ENCODE measurements at regions not wholly inside any gene's neighbourhood (a gene's known extent, or its start where the extent isn't known, plus 50 kb on each side); places are given as distances from the start of the nearest gene placed in this dataset.
"Not testable (repeated sequence)": the region's sequence is repeated elsewhere in the genome, so short reads cannot be mapped to it uniquely, and the experiment has no call there.

DNA sequence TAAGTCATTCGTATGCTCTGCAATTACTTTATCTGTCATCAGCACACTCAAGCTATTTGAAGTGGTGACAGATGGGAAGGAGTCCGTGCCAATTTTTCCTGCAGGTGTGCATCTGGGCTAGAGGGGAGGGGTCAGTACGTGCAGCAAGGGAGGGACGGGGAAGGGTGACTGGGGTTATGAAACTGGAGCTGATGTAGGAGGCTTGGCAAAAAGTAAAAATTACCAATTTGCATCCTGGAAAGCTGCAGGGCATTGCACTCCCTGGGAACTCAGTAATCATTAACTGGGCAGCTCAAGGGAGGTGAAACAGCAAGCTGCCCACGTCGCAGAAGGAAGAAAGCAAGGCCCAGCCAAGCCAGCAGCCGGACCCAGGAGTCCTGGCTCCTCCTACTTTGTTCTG lies 87.1 kb upstream of the TMEM45B start:
- no peak for DNase-seq (ENCODE audit: low read depth)

DNA sequence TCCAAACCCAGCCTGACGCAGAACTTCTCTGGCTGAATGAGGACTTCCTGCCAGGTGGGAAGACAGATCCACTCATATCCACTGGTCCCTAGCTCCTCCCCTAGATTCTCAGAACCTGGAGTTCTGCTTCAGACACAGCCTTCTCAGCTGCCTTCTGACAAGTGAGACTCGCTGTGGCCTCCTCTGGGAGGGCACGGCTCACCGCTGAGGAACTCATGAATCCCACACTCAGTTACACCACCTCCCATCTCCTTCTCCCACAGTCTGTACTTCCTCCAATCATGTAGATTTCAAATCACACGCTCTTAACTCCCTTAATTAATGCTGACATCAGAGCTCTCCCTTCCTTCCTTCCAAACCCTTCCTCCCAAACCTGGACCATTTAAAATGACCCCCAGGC lies 86.4 kb upstream of the TMEM45B start:
- DNase-seq (ENCODE audit: low read depth) = no peak

GRCh38 chr11:129729823-129730222 lies 85.8 kb upstream of the TMEM45B start:
- no peak for DNase-seq (ENCODE audit: low read depth)

DNA sequence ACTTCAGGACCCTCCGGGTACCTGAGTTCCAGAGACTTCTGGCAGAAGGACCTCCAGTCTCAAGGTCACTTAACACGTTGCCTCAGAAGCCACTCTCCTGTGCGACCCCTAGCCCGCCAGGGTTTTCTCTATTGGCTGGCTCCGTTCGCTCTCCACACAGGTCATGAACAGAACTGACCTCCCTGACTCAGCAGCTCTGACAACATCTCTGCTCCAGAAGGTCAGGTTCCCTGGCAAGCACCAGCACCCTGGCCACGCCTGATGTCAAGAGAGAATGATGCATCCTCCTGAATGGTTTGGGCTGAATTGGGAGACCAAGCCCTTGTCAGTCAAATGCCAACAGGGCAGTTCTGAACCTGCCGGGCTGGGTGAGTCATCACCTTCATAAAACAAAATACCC lies 84.3 kb upstream of the TMEM45B start:
- DNase-seq (ENCODE audit: low read depth) = no peak

GRCh38 chr11:129732941-129733340 lies 82.7 kb upstream of the TMEM45B start:
- no peak for DNase-seq (ENCODE audit: low read depth)

- DNase-seq (ENCODE audit: low read depth) = no peak
Measured at GRCh38 chr11:129733384-129733783, 82.3 kb upstream of the TMEM45B start.

DNA sequence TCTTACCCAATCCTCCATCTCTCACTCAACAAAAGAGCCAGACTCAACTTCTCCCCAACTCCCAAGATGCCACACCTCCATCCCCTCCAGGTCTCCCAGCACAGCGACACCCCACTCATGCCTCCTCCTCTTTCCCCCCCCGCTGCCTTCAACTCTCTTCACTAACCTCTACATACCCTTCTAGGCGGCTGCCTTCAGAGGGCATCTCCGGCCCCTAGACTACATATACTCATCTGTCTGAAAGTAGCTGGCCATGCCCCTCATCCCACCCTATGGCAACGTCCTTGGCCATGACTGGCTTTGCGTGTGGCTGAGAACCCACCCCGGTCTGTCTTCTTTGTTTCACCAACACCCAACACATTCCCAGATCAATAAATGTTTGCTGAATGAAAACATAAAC lies 81.7 kb upstream of the TMEM45B start:
- no peak for DNase-seq (ENCODE audit: low read depth)

GRCh38 chr11:129734654-129735053 lies 81.0 kb upstream of the TMEM45B start:
- DNase-seq (ENCODE audit: low read depth) = no peak

GRCh38 chr11:129737831-129738230 lies 77.8 kb upstream of the TMEM45B start:
- no peak for DNase-seq (ENCODE audit: low read depth)

GRCh38 chr11:129738242-129738641 lies 77.4 kb upstream of the TMEM45B start:
- DNase-seq (ENCODE audit: low read depth) = no peak

DNA sequence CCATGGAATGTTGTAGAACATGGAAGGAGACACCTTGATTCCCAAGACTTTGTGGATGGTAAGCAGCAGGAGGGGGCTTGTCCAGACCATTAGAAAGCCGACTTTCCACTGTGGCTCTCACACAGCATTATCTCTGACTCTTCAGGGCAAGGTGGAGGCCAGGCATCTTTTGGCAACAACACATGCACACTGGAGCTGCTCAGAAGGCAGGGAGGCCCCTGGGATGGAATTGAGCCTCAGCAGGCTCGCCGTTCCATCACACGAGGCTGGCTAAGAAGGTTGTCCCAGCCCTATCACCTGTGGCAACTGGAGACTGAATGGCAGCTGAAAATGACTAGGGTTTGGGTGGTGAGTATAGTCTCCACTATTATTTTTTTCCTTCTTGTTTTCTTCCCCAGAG lies 76.3 kb upstream of the TMEM45B start:
- DNase-seq (ENCODE audit: low read depth) = no peak

GRCh38 chr11:129740125-129740719 lies 75.4 kb upstream of the TMEM45B start:
- no peak for DNase-seq (ENCODE audit: low read depth)

DNA sequence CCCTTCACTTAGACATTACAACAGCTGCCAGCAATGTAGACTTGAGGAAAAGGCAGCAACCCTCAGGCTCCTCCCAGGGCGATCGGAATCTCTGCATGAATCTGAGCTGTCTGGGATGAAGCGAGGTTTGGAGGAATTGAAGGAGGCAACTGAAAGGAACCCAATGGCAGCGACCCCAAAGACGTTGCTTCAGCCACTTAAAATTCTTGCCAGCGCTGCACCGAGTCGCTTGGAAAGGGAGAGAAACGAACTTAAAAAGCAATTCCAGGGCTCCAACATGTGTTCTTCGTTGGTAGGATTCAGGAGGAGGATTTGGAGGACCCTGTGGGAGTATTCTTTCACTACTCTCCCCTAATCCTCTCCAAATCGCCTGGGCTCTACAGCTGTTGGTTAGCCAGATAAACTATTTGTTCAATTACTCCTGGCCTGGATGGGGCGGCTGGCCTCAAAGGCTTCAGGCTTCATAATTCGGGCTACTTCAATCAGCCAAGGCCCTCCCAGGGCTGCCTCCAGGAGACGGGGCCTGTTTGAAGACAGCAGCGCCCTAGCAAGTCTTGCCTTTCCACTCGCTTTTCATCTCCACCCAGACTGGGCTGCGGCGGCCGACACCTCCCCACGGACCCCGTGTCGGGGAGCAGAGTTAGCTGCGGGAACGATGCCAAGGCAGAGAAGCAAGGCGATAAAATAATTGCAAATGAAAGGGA lies 72.4 kb upstream of the TMEM45B start:
- DNase-seq (ENCODE audit: low read depth) = peak; percentile 7

DNA sequence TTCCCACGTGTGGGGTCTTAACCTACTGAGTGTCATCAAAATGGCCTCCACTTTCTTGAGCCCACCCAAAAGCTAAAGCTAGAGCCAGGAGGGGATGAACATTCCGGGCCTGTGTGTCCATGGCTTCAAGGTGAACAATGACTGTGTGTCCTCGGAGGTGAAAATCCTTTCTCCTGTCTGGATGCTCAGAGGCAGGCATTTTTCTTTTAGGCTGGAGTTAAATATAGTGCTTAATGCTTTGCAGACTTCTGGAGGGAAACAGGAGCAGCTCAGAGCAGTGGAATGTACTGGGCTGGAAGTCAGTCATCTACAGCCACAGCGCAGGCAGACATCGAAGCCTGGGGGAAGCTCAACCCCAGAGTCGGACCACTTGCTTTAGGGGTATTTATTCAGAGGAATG lies 68.6 kb upstream of the TMEM45B start:
- DNase-seq (ENCODE audit: low read depth) = no peak

DNA sequence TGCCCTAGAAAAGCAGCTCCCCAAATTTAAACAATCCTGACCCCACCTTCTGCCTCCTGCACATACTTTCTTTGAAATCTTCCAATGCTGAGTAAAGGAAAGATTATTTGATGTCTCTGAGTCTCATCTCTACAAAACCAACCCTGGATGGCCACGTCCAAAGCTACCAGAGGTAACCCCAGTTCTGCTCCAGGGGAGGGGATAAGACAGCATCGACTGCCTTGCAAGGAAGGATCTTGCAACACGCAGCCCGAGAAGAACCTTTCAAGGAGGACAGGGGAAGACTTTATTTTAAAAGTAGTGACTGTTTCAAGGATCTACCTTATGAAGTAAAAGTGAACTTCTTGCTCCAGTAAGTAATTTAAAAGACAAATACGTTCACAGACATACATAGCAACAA lies 66.5 kb upstream of the TMEM45B start:
- no peak for DNase-seq (ENCODE audit: low read depth)

DNA sequence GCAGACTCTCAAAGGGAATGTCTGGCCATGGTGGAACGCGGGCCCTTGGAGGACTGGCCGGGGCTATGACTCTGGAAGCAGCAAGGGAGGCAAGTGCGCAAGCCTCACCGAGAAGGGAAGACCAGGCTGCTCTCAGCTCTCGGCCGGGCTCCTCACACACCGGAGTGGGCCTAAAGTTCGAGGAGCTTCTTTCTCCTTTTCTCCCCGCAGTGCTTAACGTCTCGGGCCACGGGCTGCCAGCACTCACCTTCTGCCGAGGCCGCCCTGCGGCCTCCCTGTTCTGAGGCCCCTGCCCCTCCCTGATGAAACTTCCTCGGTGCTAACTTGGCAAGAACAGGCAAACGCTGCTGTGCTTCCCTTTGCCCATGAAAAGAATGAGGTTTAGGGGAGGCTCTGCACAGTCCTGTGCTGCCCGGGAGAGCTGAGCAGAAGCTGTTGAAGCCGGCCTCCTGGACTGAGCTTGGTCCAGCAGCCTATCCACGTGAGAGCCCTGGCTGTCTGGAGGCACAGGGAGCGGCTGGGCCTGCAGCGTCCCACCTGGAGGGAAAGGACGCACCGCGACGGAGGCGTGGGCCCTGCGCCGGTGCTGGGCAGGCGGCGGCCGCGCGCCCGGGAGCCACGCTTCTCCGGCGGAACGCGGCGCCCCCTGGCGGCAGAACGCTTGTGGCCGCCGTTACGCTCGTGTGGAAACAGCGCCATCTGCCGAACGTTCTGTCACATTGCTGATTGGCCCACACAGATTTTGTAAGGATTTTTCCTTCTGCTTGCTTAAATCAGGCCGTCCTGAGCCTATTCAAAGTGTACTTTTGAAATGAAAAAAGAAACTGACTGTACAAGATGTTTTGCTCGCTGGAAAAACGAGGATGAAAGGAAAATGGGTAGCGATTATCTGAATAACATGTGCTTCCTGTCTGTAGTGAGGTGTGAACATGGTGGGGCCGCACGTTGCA lies 65.0 kb upstream of the TMEM45B start:
- DNase-seq (ENCODE audit: low read depth) = peak; percentile 48

DNA sequence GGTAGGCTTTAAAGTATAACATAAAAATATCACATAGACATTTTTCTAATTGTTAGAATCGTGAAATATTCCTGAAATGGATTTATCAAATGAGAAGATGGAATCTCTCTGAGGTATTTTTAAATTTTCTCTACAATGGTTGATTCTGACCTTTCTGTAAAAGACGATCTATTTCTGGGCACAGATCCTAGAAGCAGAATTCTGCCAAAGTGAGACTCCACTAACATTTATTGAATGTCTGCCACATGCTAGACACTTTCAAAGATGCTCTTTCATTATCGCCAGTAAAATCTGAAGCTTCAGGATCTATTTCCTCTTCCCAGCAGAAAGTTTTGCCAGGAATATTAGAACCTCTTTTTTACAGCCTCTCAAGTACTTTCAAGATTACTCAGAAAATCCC lies 64.1 kb upstream of the TMEM45B start:
- DNase-seq (ENCODE audit: low read depth) = no peak

DNA sequence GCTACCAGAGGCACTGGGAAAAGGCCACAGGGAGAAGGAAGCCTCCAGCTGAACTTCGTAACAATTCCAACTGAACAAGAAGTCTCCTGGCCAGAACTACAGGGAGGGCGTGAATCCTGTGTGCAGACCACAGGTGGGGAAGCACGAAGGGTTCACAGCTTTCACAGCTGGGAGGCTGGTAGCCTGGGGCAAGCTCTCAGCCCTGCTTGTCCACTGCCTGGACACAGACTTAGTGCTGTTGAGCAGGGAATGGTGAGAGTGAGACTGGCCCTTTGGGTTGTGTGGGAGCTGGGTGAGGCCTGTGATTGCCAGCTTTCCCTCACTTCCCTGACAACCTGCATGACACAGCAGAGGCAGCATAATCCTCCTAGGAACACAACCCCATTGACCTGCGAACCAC lies 52.1 kb upstream of the TMEM45B start:
- DNase-seq (ENCODE audit: low read depth) = not testable (repeated sequence)

DNA sequence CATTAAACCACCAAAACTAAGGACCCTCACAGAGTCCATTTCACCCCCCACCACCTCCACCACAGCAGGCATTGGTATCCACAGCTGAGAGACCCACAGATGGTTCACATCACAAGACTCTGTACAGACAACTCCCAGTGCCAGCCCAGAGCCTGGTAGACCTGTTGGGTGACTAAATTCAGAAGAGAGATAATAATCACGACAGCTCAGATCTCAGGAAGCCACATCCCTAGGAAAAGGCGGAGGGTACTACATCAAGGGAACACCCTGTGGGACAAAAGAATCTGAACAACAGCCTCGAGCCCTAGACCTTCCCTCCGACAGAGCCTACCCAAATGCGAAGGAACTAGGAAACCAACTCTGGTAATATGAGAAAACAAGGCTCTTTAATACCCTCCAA lies 51.4 kb upstream of the TMEM45B start:
- DNase-seq (ENCODE audit: low read depth) = peak; percentile 9

Data from RPMI7951 (cell line).